Mammary epithelial cell (primary cell): ENCODE measurements at regions not wholly inside any gene's neighbourhood (a gene's known extent, or its start where the extent isn't known, plus 50 kb on each side); places are given as distances from the start of the nearest gene placed in this dataset.

Experiments
- CTCF ChIP-seq, 2 donors: IDR thresholded peaks in 1 of 2; conservative IDR thresholded peaks in 1 of 2; 2 replicates each; pipeline ENCODE4 v1.5.1; 2011 to 2012; ENCODE audit warnings: inconsistent platforms in 2 of 2, low read length in 2 of 2, mild to moderate bottlenecking in 2 of 2, control low read depth in 1 of 2, low read depth in 1 of 2; ENCODE audit not compliant: insufficient read depth in 1 of 2; ENCODE audit errors: extremely low read depth in 1 of 2
- EZH2 ChIP-seq: IDR thresholded peaks from 2 replicates; pipeline ENCODE4 v1.6.1; 2012; ENCODE audit warnings: low read length, inconsistent platforms, borderline replicate concordance

DNA sequence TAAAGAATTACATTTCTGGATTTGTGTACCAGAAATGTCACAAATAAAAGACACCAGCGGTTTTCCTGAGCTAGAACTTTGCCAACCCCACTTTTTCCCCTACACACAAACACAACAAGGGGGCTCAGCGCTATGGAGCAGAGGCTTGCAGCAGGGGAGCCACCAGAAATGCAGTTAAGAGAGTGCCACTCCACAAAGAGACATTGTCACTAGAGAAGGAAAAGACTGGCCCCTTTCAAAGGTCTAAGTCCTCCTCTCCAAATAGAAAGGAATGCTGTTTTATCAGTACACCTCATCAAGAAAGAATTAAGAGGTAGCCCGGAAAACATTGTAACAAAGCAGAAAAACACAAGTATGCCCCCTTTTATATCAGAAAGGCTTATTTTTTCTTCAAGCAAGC, 419.5 kb downstream of the HNRNPD start:
- TF ChIP-seq CTCF (conservative IDR thresholded peaks at IDR 0.05 in 1 of 2, IDR thresholded peaks at IDR 0.05 in 1 of 2; ENCODE audit: extremely low read depth in 1 of 2, insufficient read depth in 1 of 2, low read depth in 1 of 2, low read length in 2 of 2) (no peak), EZH2 (no peak)
